Smooth muscle cell (in vitro differentiated cells): ENCODE measurements at regions not wholly inside any gene's neighbourhood (a gene's known extent, or its start where the extent isn't known, plus 50 kb on each side); places are given as distances from the start of the nearest gene placed in this dataset.

Experiments used
- DNase-seq: peaks from one replicate; lab custom pipeline; 2025; ENCODE audit not compliant: unreplicated experiment; lab: John Stamatoyannopoulos, UW
- H2AFZ ChIP-seq: fragments of 200-600 bp; sonication (generic); 2 replicates; pipeline ENCODE4 v1.6.0; 2016; ENCODE audit warnings: antibody characterized with exemption, low read depth, mild to moderate bottlenecking
- H3F3A ChIP-seq: fragments of 200-600 bp; sonication (generic); 2 replicates; pipeline ENCODE4 v1.6.0; 2017; ENCODE audit warnings: antibody characterized with exemption, low read depth
- H3K27ac ChIP-seq: fragments of 200-600 bp; sonication (generic); 2 replicates; pipeline ENCODE4 v1.5.1; 2016; ENCODE audit warnings: low read depth, mild to moderate bottlenecking
- H3K27me3 ChIP-seq: fragments of 200-600 bp; sonication (generic); 2 replicates; pipeline ENCODE4 v1.6.1; 2016; ENCODE audit warnings: low read depth, mild to moderate bottlenecking
- H3K36me3 ChIP-seq: fragments of 200-600 bp; sonication (generic); 2 replicates; pipeline ENCODE4 v1.5.1; 2016; ENCODE audit warnings: low read depth
- H3K4me1 ChIP-seq: fragments of 200-600 bp; sonication (generic); 2 replicates; pipeline ENCODE4 v1.5.1; 2016; ENCODE audit warnings: low read depth
- H3K4me2 ChIP-seq: fragments of 200-600 bp; sonication (generic); 2 replicates; pipeline ENCODE4 v1.6.0; 2016; ENCODE audit warnings: mild to moderate bottlenecking
- H3K4me3 ChIP-seq: fragments of 200-600 bp; sonication (generic); 2 replicates; pipeline ENCODE4 v1.5.1; 2016; ENCODE audit warnings: mild to moderate bottlenecking
- H3K79me2 ChIP-seq: fragments of 200-600 bp; sonication (generic); 2 replicates; pipeline ENCODE4 v1.6.0; 2016; ENCODE audit warnings: low read depth, mild to moderate bottlenecking
- H3K9ac ChIP-seq: fragments of 200-600 bp; sonication (generic); 2 replicates; pipeline ENCODE4 v1.6.0; 2016; ENCODE audit warnings: low read depth
- H3K9me3 ChIP-seq: fragments of 200-600 bp; sonication (generic); replicated peaks from 2 replicates; pipeline ENCODE4 v1.5.1; 2016; ENCODE audit warnings: low read depth
- H4K20me1 ChIP-seq: fragments of 200-600 bp; sonication (generic); 2 replicates; pipeline ENCODE4 v1.6.0; 2016; ENCODE audit warnings: low read depth
- CTCF ChIP-seq: fragments of 200-600 bp; sonication (generic); IDR thresholded peaks from 2 replicates; pipeline ENCODE4 v1.5.1; 2017; ENCODE audit warnings: borderline replicate concordance, mild to moderate bottlenecking, antibody characterized with exemption; ENCODE audit not compliant: insufficient read depth, poor library complexity, severe bottlenecking
- WGBS: methylation state at CpG from one replicate; pipeline ENCODE4 v1.1.7; 2016; ENCODE audit warnings: low lambda C conversion rate; 5-methylcytosine and 5-hydroxymethylcytosine counted together

GRCh38 chr4:178148106-178148505, 705.9 kb upstream of the AGA start:
- H3K4me1 ChIP-seq = no peaks in the 10 kb centered on the region
- H3K27ac ChIP-seq = peak overlapping the region; percentile 56

GRCh38 chr4:178165251-178165950, 723.2 kb upstream of the AGA start:
- TF ChIP-seq CTCF = no peak
- H3K36me3 ChIP-seq = no peaks in the 10 kb centered on the region
- WGBS = 73% methylated on average over 11 of the region's 11 CpGs
- H3K79me2 ChIP-seq = no peaks in the 10 kb centered on the region
- H3K27ac ChIP-seq = no peak overlapping the region
- H3F3A ChIP-seq = no peaks in the 10 kb centered on the region
- no peak overlapping the region for H2AFZ ChIP-seq
- DNase-seq = no peak
- H3K9ac ChIP-seq = no peak overlapping the region
- no peak overlapping the region for H3K4me3 ChIP-seq
- H3K9me3 ChIP-seq = no peaks in the 10 kb centered on the region
- H3K4me1 ChIP-seq = no peaks in the 10 kb centered on the region
- no peaks in the 10 kb centered on the region for H4K20me1 ChIP-seq
- no peaks in the 10 kb centered on the region for H3K27me3 ChIP-seq
- H3K4me2 ChIP-seq = no peak overlapping the region

More at GRCh38 chr4:178148106-178148505, 705.9 kb upstream of the AGA start:
- H2AFZ ChIP-seq = no peak overlapping the region
- no peaks in the 10 kb centered on the region for H3F3A ChIP-seq
- H3K79me2 ChIP-seq = no peaks in the 10 kb centered on the region
- no peak for DNase-seq
- H3K9me3 ChIP-seq = no peaks in the 10 kb centered on the region
- no peaks in the 10 kb centered on the region for H3K36me3 ChIP-seq
- no peak overlapping the region for H3K4me2 ChIP-seq
- H3K27me3 ChIP-seq = no peaks in the 10 kb centered on the region
- H4K20me1 ChIP-seq = no peaks in the 10 kb centered on the region
- 76% methylated on average over 2 of the region's 2 CpGs for WGBS
- no peak overlapping the region for H3K9ac ChIP-seq
- no peak overlapping the region for H3K4me3 ChIP-seq
- TF ChIP-seq CTCF = no peak

GRCh38 chr4:178165951-178166308, 723.7 kb upstream of the AGA start:
- WGBS = 87% methylated on average over 5 of the region's 5 CpGs
- Histone ChIP-seq H4K20me1 (no peaks in the 10 kb centered on the region), H3K79me2 (no peaks in the 10 kb centered on the region)

More at GRCh38 chr4:178165951-178166308, 723.7 kb upstream of the AGA start:
- Histone ChIP-seq H3K4me2 (no peak overlapping the region), H3K4me3 (no peak overlapping the region), H3K27me3 (no peaks in the 10 kb centered on the region), H3K36me3 (no peaks in the 10 kb centered on the region), H3K27ac (no peak overlapping the region), H3K9me3 (no peaks in the 10 kb centered on the region), H2AFZ (no peak overlapping the region), H3F3A (no peaks in the 10 kb centered on the region), H3K9ac (no peak overlapping the region), H3K4me1 (no peaks in the 10 kb centered on the region)
- no peak for TF ChIP-seq CTCF
- DNase-seq = no peak
